ENCODE measurements at regions not wholly inside any gene's neighbourhood (a gene's known extent, or its start where the extent isn't known, plus 50 kb on each side); places are given as distances from the start of the nearest gene placed in this dataset.

DNA sequence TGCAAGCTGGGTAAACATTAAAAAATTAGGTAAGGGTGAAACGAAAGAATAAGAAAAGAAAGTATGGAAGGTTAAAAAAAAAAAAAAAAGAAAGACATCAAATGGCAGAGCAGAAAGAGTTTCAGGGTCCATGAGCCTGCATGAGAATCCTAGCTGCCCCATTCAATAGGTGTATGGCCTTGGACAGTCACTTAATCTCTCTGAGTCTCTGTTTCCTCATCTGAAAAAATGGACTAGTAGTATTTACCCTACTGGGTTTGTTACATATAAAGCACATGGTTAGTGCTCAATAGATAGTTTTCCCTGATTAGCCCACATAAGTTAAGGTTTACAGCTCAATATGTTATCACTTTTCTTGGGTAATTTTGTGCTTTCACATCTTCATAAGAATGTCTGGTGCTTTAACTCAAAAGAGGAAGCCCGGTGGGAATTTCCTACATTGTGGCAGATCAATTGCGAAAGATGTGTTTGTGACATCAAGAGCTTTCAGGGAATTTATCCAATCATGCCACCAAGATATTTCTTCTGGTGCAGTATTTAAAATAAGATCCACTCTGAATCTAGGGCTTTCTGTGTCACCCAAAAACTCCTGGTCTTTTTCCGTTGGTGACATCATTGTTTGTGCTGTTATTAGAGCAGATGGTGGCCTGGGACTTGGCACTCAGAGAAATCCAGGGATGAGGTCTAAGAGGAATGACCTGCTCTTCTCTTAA, 57.2 kb upstream of the UBE2E1 start:
- DNase-seq, result no peak

DNA sequence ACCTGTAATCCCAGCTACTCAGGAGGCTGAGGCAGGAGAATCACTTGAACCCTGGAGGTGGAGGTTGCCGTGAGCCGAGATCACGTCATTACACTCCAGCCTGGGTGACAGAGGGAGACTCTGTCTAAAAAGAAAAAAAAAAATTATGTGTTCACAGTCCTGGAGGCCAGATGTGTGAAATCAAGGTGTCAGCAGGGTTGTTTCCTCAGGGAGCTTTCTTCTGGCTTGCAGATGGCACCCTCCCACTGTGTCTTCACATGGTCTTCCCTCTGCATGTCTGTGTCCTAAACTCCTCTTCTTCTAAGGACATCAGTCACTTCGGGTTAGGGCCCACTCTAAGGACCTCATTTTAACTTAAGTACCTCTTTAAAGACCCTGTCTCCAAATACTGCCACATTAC, 56.1 kb upstream of the UBE2E1 start:
- no peak for DNase-seq

DNA sequence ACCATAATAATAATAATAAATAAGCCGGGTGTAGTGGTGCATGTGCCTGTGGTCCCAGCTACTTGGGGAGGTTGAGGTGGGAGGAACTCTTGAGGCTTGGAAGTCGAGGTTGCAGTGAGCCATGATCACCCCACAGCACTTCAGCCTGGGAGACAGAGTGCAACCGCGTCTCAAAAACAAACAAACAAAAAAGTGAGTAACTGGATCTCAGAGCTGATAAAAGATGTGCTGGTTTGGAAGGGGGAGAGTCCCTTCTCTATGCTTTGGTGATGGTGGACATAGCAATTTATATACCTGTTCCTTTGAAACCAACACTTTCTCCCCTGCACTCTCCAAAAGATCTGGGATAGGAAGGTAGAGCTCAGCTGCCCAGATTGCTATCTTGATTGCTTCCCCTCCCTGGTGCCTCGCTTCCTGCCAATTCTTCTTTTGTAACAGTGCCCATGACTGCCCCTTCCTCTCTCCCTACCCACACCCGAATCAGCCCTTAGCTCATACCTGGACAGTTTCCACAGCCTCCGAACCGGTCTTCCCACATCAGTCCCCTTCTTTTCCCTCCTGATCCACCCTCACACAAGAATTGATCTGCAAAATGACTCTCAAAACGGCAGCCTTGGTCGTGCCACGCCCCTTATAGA, 55.1 kb upstream of the UBE2E1 start:
- no peak for DNase-seq

DNA sequence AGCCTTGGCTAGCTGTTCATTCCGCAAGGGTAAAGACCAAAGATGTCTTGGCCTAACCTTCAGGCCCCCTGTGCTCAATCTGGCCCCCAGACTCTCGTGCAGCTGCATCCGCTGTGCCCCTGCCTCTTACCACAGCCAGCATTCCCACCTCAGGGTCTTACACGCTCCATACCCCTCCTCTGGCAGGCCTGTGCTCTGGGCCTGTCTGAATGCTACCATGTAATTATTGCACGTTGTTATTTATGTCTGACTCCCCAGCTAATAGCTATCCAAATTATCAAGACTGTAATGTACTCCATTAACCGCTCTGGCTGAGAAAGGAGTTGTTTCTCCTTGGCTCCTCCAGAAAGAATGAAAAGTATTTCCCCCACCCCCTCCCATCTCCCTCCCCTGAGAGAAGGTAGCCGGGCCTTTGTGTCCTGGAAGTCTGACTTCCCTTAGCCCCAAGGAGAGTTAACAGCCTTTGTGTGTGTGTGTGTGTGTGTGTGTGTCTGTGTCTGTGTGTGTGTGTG, 54.5 kb upstream of the UBE2E1 start:
- no peak for DNase-seq

DNA sequence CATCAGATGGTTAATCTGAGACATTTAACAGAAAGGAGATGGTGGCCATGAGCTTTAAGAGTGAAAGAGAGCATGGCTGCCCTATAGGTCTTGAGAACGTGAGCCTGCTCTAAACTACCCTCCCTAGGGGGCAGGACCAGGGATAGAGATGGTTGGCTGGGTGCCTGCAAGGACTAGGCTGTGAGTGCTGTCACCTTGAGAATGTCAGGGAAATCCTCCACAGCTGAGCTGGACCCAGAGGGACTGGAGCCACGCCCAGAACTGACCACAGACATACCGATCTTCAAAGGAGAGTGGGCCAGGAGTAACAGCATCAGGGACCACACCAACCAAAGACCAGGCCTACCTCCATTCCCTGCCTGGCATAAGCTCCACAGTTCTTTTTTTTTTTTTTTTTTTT, 53.6 kb upstream of the UBE2E1 start:
- DNase-seq, result no peak

DNA sequence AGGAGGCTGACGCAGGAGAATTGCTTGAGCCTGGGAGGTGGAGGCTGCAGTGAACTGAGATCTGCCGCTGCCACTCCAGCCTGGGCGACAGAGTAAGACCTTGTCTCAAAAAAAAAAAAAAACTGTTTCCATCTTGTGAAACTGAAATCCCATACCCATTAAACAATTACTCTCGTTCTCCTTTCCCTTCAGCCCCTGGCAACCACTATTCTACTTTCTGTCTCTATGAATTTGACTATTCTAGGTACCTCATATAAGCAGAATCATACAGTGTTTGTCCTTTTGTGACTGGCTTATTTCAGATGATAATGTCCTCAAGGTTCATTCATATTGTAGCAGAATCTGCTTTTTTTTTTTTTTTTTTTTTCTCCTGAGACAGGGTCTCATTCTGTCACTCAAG, 51.5 kb upstream of the UBE2E1 start:
- no peak for DNase-seq
